ENCODE measurements at regions not wholly inside any gene's neighbourhood (a gene's known extent, or its start where the extent isn't known, plus 50 kb on each side); places are given as distances from the start of the nearest gene placed in this dataset.

GRCh38 chr20:1711826-1712601, 54.4 kb upstream of the SIRPG start:
- DNase-seq (ENCODE audit: low read depth) = peak; percentile 27

DNA sequence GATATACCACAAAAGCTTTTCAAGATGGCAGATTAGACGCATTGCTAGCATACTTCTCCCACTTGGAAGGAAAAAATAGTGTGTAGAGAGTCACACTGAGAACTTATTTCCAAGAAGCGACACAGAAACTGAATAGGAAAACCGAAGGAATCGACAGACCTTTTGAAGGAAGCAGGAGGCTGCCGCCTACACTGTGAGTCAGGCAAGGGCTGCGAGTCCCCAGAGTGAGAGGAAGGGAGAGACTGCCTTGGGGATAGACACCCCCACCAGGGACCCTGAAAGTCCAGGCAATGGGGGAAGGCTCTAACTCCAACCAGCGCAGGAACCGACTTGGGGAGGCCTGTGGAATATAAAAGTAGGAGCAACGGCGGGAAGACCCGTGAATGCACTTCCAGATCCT, 53.7 kb upstream of the SIRPG start:
- no peak for DNase-seq (ENCODE audit: low read depth)

DNA sequence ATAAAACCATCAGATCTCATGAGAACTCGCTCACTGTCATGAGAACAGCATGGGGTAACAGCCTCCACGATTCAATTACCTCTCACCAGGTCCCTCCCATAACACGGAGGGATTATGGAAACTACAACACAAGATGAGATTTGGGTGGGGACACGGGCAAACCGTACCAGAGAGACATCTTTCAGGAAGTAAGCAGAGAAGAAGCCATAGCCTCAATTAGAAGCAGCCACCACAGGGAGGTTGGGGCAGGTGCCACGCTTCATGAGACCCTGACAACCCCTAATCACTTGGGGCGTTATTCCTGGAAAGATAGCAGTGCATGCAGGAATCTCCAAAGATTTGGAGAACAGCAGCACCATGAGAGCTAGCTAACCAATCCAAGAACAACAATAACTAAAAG, 52.9 kb upstream of the SIRPG start:
- DNase-seq (ENCODE audit: low read depth) = no peak

GRCh38 chr20:1707588-1708449, 50.2 kb upstream of the SIRPG start:
- DNase-seq (ENCODE audit: low read depth) = peak; percentile 53
